Retinal pigment epithelial cell (primary cell): ENCODE measurements at regions not wholly inside any gene's neighbourhood (a gene's known extent, or its start where the extent isn't known, plus 50 kb on each side); places are given as distances from the start of the nearest gene placed in this dataset.

Experiments
- DNase-seq: peaks from one replicate; pipeline ENCODE4 v3.0.0-alpha.2; 2010; ENCODE audit warnings: low read depth
- H3K4me3 ChIP-seq: 2 replicates; pipeline ENCODE4 v1.5.1; 2011; ENCODE audit warnings: mild to moderate bottlenecking, low read length, control low read depth, moderate library complexity
- TF ChIP-seq, protein P1 (sequence below): conservative IDR thresholded peaks from 2 replicates; pipeline ENCODE4 v1.5.1; 2011; ENCODE audit warnings: low read depth, low read length, control low read depth, inconsistent platforms

- no peak for DNase-seq
- no peak overlapping the region for H3K4me3 ChIP-seq
- TF ChIP-seq, protein P1, sequence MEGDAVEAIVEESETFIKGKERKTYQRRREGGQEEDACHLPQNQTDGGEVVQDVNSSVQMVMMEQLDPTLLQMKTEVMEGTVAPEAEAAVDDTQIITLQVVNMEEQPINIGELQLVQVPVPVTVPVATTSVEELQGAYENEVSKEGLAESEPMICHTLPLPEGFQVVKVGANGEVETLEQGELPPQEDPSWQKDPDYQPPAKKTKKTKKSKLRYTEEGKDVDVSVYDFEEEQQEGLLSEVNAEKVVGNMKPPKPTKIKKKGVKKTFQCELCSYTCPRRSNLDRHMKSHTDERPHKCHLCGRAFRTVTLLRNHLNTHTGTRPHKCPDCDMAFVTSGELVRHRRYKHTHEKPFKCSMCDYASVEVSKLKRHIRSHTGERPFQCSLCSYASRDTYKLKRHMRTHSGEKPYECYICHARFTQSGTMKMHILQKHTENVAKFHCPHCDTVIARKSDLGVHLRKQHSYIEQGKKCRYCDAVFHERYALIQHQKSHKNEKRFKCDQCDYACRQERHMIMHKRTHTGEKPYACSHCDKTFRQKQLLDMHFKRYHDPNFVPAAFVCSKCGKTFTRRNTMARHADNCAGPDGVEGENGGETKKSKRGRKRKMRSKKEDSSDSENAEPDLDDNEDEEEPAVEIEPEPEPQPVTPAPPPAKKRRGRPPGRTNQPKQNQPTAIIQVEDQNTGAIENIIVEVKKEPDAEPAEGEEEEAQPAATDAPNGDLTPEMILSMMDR, result no peak
Observed at GRCh38 chr4:186932631-186933187, 209.1 kb upstream of the FAT1 start.

GRCh38 chr4:186934244-186934643 is 210.6 kb upstream of the FAT1 start:
- H3K4me3 ChIP-seq, result no peak overlapping the region
- TF ChIP-seq, protein P1, result no peak
- no peak for DNase-seq

DNA sequence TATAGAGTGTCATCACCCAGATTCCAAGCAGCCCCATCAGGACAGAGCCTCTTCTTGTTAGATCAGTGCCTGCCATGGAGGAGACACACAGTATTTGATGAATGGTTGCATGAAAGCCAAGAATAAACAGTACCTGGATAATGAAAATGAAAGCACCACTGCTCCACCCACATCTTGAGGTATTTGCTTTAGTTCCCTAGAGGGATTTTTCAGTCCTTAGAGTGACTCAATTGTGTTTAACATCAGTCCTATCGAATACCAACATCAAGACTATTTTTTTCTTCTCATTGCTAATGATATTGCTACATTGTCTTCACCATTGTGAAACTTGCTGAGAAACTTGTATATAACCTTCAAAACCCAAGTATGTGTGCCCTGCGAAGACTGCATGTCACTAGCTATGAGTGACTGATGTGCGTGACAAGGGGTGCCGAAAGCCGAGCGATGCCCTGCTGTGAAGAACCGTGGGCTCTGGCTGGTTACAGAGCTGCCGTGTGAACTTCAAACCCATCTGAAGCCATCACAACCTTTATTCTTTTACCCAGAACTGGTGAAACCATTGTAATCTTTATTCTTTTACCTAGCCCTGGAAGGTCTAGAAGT is 211.3 kb upstream of the FAT1 start:
- DNase-seq, result no peak
- TF ChIP-seq, protein P1, result no peak
- H3K4me3 ChIP-seq, result no peak overlapping the region

GRCh38 chr4:186935901-186936300 is 212.2 kb upstream of the FAT1 start:
- no peak for DNase-seq
- no peak overlapping the region for H3K4me3 ChIP-seq
- TF ChIP-seq, protein P1, result no peak

DNA sequence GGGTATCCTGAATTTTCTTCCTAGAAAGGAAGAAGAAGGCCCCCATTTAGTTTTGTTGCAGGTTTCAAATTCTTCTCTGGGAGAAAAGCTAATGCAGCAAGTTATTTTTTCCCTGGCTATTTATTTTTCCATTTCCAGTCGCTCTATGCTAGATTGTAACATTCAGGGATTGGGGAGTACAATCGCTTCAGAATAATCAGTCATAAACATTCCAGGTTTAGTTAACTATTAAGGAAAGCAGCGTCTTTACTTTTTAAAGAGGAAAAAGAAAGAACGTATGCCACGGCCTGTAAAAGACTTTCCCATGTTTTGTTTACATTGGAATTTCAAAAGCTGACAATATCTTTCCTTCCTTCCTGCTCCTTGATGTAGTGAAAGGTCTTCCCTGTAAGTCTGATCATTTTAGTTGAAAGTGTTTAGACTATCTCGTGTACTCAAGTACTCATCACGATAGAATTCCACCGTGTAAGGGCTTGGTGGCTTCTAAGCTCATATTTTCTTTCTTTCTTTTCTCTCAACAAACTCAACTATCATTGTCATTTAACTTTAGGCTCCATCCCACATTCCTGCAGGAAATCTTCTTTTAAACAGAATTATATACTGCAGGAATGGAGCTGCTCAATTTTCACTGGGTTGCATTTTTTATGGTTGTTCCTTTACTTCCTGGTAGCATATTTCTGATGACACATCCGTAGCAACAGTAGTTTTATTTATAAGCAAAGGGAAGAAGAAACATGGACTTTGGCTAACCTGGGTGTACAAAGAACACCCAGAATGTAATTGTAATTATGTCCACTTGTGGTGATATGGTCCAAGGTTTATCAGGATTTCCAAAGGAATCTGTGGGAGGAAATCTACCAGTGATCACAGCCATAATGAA is 213.1 kb upstream of the FAT1 start:
- H3K4me3 ChIP-seq, result no peak overlapping the region
- peak; percentile 32 for DNase-seq
- TF ChIP-seq, protein P1, result no peak

- H3K4me3 ChIP-seq, result no peak overlapping the region
- no peak for DNase-seq
- TF ChIP-seq, protein P1, result no peak
Observed at GRCh38 chr4:186939226-186939625, 215.6 kb upstream of the FAT1 start.
